HG03378 (cell line): ENCODE measurements at regions not wholly inside any gene's neighbourhood (a gene's known extent, or its start where the extent isn't known, plus 50 kb on each side); places are given as distances from the start of the nearest gene placed in this dataset.

ENCODE experiments used
- ATAC-seq: cut with Tn5 transposase; IDR thresholded peaks from one replicate; pipeline ENCODE4 v1.9.1; 2021; ENCODE audit warnings: mild to moderate bottlenecking, moderate library complexity; ENCODE audit not compliant: unreplicated experiment

DNA sequence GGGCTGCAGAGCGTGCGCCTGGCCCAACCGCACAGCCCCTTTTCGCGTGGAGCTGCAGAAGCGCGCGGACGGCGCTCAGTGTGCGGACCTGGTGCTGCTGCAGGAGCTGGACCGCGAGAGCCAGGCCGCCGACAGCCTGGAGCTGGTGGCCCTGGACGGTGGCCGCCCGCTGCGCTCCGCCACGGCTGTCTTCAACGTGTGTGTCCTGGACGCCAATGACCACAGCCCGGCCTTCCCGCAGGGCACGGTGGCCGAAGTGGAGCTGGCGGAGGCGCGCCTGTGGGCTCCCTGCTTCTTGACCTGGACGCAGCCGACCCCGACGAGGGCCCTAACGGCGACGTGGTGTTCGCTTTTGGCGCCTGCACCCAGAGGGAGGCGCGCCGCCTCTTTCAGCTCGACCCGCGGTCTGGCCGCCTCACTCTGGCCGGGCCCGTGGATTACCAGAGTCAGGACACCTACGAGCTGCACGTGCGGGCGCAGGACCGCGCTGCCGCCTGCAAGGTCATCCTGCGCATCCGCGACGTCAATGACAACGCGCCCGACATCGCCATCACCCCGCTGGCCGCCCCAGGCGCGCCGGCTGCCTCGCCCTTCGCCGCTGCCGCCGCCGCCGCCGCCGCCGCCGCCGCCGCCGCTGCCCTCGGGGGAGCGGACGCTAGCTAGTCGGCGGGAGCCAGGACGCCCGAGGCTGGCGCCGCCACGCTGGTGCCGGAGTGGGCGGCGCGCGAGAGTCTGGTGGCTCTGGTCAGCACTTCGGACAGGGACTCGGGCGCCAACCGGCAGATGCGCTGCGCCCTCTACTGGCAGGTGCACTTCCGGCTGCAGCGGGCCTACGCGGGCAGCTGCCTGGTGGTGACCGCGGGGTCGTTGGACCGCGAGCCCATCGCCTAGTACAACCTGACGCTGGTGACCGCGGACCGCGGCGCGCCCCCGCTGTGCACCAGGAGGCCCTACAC lies 172.2 kb downstream of the OLFM4 start:
- no peak for ATAC-seq

DNA sequence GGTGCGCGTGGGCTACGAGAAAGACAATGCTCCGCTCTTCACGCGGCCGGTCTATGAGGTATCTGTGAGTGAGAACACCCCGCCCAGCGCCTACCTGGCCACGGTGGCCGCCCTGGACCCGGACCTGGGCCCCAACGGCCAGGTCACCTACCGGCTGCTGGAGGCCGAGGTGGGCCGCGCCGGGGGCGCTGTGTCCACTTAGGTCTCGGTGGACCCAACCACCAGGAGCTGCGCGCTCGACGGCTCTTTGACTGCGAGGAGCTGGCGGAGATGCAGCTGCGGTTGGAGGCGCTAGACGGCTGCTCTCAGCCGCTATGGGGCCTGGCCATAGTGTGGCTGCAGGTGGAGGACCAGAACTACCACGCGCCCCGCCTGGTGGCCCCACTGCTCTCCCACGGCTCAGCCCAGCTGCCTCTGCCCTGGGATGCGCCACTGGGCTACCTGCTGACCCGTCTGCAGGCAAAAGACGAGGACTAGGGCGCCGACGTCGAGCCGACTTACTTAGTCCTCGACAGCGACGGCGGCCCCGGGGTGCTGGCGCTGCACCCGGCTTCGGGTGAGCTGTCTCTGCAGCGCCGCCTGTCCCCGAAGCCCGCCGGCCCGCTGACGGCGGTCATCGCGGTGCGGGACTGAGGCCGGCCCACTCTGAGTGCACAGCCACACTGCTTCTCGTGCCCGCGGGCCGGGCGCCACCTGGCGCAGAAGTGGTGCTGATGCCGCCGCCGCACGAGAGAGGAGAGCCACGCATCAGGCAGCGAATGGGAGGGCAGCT lies 173.0 kb downstream of the OLFM4 start:
- ATAC-seq, result no peak

DNA sequence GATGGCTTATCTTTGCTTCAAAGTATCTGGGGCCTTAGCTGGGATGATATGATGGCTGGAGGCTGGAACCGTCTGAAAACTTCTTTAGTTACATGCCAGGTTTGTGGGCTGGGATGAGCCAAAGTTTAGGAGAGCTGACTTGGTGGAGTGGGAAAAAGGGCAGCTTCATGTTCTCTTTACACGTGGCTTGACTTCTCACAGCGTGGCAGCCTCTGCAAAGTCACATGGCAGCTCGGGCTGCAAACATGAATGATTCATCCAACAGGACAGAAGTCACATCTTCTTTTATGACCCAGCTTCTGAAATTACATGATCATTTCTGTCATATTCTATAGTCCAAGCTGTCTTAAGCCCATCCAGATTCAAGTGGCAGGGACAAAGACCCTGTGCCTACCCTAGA lies 176.0 kb downstream of the OLFM4 start:
- no peak for ATAC-seq

DNA sequence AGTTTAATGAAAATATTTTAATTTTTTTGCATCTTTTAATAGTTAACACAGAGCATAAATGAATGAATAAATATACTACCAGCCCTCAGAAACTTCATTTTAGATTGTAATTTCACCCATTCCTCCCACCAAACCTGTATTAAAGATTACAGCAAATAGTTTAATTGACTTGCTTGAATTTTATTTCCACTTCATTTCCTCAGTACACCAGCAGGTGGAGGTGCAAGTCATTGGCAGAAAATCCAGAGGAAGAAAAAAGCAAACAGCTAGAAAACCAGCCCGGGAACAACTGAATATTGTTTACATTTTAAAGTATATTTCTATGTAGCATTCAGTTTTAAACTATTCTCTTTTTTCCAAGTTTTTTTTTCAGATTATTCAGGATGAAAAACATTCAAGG lies 177.8 kb downstream of the OLFM4 start:
- ATAC-seq, result no peak

DNA sequence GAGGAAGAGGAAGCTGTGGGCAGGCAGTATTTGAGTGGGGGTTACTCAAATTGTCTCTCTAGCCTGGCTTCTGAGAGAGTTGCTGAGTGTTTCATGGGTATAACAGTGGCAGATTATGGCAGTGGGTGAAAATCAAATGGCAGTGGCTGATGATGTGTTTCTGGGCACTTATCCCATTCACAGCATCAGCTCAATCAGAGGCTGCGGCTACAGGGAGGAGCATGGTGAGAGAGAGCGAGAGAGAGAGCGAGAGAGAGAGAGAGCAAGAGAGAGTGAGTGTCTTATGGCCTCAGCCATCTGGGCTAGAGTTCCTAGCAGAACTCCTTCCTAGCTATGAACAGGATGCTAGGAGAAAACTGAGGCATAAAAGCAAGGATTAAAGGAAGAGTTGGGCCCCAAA lies 178.9 kb downstream of the OLFM4 start:
- no peak for ATAC-seq

DNA sequence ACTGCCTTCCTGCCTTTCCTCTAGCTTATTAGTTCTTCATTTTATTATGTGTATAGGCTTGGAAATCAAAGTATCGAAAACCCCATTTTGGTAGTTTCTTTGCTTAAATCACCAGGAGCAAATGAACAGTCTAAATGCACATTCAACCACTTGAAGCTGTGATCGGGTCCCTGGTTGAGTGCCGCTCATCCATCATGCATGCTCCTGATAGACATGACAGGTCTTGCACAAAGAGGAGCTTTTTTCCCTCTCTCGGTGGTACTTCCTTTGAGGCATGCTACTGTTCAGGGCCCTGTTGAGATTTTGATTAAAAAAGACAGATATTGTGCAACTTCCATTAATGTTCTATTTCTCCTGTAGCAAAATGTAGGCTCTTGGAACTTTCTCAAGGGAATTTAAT lies 185.8 kb downstream of the OLFM4 start:
- no peak for ATAC-seq

DNA sequence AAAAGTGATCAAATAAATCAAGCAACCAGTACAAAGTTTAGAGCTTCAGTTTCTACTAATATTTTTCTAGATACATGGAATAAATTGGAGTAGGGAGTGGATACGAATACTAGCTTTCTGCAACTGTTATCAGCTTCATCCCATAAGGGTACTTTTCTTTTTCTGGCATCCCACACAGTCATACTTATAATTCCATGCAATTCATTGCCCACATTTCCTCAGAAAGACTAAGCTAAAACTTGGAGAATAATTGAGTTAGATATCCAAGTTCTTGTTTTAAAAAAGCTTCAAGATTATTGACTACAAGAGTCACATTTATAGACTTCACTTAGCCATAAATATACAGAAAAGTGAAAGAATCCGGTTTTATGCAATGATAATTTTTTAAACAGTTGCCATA lies 186.9 kb downstream of the OLFM4 start:
- no peak for ATAC-seq

DNA sequence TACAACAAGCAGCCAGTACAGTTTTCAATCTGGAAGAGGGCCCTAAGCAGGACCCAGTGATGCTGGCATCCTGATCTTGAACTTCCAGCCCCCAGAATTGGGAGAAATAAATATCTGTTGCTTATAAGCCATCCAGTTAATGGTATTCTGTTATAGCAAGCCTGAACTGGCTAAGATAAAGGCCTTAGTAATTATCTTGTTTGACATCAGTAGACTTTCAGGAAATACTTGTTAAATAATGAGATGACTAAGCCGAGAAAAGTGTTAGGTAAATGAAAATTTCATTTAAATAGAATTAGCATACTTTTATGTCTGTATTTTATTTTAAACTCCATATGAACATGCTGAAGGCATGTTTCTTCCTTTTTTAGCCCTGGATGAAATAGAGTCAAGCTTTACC lies 188.2 kb downstream of the OLFM4 start:
- ATAC-seq, result no peak

DNA sequence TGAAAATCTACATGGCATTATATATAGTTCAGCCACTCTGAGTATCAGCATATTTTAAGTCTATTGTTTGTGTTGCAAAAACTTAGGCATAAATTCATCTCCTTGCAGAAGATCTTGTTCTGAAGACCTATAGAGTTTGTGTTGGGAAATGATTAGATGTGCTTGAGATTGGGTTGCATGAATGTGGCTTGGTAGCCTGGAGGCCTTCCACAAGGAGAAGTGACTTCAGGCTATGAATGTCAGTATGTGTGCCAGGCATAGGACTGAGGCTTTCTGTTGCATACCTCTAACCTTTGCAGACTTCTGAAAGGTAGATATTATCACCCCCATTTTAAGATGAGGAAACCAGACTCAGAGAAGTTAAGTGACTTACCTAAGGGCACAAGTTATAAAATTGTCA lies 188.6 kb downstream of the OLFM4 start:
- no peak for ATAC-seq

DNA sequence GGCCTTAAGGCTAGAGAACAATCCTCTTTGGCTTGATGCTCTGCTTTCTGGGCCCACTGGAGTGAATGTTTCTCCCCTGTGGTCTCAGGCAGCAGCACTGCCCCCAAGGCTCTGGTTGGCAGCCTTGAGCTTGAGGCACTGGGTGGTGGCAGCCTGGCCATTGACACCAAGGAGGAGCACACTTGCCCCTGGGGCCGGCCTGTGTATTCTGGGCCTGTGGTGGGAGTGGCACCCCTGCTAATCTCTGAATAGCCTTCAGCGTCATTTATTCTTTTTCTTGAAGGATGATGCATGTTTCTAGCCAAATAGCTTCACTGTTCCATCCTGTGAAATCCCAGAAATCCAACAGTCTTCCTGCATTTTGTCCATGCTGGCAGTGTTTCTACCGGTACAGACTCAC lies 191.4 kb downstream of the OLFM4 start:
- no peak for ATAC-seq

DNA sequence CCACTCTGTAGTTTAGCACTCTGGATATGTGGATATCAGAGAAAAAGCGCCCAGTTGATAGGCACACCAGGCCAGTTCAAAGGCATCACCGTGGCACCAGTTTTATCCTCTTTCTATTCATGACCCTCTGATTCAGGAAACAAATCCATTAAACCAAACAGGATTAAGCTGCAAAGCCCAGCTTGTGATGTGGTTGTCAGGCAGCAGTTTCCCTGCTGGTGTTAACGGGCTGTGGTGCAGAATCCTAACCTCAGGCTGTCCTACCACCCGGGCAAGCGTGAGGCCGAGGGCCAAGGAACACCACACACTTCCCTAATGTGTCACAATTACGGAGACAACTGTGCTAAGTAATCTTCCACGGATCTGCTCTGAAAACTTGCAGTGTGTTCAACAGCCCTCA lies 209.1 kb downstream of the OLFM4 start:
- no peak for ATAC-seq

DNA sequence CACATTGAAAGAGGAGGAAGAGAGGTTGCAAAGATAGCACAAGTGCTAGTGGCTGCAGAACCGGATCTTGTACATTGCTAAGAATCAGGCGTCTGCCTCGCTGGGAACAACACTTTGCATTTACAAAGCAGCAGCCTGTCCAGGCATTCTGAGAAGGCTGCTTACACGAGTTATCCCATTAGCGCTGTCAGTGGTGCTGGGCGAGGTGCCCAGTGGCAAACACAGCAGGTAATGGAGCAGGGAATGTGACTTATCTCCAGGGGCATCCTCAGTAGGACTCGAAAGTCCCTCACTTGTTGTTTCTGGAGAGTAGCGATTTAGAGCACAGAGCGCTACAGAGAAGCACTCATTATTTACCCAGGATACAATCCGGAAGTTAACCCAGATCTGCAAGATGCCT lies 209.6 kb downstream of the OLFM4 start:
- no peak for ATAC-seq

DNA sequence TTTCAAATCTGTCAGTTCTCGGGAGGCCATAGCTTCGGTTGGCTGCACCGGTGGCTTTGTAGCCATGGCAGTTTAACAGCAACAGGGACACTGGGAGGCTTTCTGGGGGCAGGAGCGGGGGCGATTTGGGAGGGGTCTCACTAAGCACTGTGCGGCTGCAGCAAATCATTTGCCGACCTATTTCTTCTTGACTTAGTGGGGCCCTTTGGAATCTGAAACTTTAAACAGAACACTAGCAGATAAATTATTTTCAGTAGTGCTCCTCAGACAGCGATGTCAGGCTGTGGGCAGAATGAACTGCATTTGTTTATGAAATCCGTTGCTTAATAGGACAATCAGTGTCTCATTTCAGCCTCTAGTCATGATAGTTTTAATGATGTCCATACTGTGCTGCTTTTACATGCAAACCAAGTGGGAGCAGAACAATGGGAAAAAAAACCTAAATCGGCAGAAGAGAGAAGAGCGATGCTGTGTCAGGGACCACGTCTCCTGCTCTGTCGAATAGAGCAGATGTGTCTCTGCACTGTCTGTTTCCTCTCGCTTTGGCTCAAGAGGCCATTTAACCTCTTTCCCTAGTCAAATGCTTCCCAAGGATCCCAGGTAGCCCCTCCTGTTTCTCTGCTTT lies 211.9 kb downstream of the OLFM4 start:
- ATAC-seq, result no peak

DNA sequence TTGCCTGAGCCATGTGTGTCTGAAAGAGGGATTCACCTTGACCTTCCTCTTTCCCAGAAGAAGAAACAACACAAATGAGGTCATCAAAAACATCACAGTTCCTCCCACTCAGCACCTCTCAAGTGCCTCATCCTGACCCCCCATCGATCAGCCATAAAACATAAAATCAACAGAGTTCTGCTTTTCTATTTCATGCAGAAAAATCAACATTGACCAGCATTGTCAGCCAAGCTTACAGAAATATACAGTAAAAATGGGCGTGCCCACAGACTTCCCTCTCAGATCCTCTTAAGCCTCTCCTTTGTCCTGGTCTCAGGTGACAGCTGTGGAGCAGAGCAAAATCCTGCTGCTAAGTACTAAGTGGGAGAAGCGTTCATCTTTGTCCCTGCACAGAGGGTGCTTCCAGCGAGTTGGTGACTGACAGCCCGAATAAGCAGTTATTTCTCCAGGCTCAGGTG lies 213.3 kb downstream of the OLFM4 start:
- ATAC-seq, result no peak

DNA sequence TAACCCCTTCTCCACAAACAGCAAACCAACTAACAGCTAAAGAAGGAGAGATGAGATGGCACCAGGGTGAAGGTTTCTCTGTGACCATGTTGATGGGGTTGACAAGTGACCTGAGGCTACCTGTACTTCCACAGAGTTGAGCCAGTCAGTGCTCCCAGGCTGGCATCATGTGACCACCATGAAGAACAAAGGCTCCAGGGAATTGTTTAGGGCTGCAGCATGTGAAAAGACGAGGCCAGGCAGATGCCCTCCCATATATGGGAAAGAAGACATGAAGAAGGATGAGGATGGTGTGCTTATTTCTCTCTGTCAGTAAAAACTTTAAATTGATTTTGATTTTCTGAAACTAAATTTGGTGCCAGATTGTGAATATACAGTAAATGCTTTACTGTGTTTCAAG lies 220.6 kb downstream of the OLFM4 start:
- ATAC-seq, result no peak

DNA sequence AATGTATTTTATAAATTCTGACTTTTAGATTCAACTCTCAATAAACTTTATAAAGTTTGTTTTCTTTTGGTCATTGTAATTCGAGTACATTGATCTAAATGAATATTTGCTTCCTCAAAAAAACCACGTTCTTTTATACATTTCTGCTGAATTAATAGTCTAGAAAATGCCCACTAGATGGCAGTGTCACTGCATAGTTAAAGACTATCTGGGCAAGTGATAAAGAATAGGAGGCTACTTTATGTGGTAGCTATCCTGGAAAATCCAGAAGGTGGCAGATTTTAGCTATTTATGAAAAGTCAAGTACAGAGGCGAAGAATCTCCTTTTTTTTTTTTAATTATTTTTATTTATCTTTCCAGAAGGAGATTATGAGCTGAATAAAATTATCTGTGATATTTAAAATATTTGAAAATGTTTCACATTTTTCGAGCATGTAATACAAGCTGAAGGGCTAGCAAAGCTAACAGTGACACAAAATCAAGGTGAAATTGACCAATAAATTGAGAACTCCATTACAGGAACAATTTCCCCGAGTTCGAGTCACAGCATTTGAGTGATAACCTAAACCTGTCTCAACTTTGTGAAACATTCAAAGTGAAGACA lies 221.8 kb downstream of the OLFM4 start:
- peak; percentile 97 for ATAC-seq

DNA sequence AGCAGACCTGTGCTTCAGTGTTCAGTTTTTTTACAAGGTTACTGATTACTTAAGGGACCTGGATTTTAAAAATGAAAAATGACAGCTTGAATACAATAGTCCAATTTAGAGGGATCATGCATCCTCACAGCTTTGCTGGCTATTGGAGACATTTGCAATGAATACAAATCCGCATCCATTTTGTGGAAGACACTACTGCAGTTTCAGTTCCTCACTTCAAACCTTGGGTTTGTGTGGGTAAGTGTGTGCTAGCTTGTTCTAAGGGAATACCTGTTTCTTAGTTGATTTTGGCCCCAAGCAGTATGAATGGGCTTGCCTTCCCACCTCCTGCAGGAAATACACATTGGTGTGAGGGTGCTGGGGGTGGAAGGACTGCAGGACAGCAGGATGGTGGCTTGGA lies 222.4 kb downstream of the OLFM4 start:
- ATAC-seq, result no peak

DNA sequence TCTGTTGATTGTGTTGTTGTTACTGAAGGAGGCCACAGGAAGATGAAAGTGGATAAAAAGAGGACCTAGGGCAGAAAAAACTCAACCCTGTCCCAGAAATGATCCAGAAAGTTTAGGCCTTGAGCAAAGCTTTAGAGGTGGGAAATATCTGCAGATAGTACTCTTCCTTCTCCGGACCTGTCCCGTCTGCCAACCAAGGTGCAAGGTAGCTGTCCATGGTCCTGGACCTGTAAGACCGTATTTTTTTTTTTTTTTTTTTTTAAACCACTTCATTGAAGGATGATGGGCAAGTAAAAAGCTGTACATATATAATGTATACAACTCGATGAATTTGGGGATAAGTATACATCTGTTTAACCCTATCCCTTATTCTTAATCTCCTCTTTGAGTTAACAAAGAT lies 225.9 kb downstream of the OLFM4 start:
- ATAC-seq, result no peak

DNA sequence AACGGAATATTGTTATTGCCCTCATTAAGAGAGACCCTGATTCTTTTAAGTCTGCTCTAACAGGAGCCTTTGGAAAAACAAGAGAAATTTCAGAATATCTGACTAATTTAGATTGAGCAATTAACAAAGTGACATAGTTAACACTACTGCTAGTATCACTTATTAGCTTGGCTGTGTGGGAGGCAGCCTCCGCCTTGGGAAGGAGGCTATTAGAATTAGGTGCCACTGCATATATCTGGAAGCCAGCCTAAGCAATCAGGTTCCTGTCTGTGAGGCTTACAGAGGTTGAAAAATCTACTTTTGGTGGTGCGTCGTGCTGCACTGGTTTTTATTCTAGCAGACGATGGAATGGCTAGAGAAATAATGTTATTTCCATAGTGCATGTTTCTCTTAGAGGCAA lies 227.2 kb downstream of the OLFM4 start:
- ATAC-seq, result no peak

DNA sequence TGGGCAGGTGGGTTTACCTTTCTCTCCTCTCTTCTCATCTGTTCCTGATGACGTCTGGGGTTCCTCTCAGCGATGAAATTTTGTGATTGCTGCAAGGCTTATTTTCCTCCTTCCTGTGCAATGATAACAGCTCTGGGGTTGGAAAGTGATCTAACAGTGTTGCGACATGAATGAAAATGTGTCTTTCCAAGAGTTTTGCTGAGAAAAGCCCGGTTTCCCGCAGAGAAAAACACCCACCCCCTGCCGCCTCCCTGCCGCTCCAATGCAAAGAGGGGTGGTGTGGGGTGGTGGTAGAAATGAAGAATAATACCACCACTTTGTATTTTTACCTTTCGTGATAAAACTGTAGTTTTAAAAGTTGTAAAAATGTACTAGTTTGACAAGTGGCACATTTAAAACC lies 232.0 kb downstream of the OLFM4 start:
- no peak for ATAC-seq

DNA sequence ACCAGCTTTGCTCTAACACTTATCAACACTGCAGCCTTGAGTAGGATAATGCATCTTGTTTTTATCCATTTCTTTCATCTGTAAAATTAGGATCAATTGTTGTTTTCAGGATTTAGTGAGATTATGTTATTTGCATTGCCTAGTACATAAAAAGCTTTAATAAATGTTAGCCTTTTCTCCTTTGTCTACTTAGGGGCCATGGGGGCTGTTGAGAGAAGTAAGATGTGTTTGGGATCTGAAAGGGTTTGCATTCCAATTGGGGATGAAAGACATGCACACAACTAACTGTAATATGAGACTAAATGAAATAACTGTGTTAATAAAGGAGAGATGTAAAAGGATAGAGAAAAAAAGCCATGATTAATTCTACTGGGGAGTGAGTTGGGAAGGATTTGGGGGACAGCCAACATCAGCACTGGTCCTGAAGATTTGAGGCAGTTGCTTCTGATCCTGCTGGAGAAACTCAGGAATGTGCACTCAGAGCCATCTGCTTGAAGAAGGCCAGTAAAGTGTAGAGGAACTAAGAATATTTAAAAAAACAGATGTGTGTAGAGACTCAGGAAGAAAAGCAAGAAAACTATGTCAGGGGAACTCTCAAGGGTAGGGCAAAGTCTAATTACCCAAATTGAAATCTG lies 236.3 kb downstream of the OLFM4 start:
- ATAC-seq, result no peak
